Cerebellar cortex (tissue), 1 donor: ENCODE measurements at regions not wholly inside any gene's neighbourhood (a gene's known extent, or its start where the extent isn't known, plus 50 kb on each side); places are given as distances from the start of the nearest gene placed in this dataset.
"Not testable (repeated sequence)": the region's sequence is repeated elsewhere in the genome, so short reads cannot be mapped to it uniquely, and the experiment has no call there.

Experiments used
- DNase-seq: peaks from one replicate; pipeline ENCODE4 v3.0.0-alpha.2; 2015; ENCODE audit warnings: low spot score

DNA sequence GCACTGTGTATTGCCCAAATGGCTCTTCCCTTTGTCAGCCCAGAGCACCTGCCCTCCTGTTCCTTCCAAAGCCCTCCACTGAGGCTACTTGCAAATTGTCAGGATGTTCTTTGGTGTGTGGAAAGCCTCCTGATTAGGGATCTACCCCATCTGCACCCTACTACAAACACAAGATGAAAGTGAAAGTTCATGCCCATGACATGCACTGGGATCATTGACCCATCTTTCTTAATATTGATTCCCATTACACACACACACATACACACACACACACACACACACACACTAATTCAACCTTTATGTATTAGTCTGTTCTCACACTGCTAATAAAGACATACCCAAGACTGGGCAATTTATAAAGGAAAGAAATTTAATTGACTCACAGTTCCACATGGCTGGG is 213.7 kb upstream of the IGFBP3 start:
- no peak for DNase-seq

DNA sequence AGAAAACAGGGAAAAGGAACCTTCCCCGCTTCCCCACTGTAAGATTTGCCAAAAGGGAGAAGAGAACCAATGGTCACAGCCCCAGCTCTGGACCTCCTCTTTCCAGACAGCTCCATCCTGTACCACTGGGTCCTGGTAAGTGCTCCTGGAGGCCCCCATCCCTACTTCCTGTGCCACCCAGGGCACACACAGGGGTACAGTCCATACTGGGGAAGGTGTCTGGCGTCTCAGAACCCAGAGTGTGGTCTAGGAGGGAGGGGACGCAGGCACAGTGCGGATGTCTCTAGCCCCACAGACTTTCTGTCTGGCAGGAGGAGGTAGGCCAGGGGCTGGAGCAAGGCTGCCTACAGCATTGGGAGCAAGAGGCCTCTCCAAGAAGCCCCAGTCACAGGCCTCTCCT is 213.3 kb upstream of the IGFBP3 start:
- no peak for DNase-seq

DNA sequence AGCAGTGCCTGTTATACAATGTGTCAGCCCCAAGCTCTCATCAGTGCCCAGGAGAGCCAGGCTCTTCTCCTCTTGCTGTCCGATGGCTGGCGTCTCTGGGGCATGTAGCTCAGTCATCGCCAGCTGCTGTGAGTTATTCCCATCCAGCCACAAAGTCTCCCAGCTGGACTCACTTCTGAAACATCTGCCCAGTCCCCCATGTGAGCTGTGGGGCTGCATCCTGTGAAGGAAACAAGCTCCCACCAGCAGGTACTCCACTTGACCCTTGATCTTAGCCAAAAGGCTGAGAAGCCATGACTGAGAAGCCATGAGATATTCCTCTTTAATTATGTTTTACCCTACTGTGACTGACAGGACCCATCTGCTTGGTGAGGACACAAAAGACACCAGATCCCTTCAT is 212.7 kb upstream of the IGFBP3 start:
- no peak for DNase-seq

DNA sequence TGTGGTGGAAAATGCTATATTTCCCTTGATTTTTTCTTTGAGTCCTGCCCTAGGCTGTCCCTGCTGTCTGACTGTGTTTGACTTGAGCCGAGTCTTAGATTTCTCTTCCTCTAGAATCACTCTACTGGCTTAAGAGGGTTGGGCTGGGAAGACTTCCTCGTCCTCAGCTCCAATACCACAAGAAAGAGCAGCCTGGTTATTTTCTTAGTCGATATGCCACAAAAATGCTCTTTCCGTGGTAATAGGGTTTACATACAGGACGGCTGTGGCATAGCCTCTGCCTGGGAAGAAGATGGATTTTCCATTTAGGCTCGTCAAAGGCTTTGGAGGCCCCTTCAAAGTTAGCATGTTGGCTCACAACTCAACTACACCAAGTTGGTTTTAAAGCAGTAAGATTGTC is 212.0 kb upstream of the IGFBP3 start:
- DNase-seq: no peak

DNA sequence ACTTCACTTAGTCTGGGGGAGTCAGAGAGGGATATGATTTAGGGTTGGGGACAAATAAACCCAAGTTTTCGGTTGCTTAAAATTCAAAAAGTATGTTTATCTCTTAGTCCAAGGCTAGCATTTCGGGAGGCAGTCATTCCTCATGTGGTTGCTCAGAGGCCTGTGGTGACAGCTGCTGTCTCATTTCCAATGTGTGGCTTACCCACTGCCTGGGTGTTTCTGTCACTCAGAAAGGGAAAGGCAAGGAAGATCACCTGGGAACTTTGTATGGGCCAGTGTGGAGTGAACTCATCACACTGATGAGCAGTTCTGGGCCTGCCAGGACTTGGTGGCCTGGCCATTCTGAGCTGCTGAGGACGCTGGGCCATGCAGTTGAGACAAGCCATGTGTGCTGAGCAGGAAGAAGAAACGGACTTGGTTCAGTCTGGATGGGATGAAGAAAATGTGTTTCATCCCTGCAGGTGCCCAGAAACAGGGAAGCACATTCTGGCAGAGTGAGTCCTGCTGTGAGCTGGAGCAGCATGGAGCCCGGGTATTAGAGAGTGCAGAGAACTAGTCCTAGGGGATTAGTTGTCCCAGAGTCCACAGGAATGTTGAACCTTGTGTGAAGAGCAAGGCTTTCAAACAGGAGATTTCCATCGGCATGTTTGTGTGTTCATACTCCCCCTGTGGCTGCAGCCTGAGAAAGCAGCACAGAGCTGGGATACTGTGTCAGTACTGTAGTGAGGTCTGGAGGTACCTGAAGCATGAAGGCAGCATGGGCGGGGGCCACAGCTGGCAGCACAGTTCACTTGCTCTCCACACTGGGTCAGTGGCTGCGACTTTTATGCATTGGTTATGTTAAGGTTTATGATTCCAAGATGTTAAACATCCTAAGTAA is 211.1 kb upstream of the IGFBP3 start:
- peak; percentile 29 for DNase-seq

DNA sequence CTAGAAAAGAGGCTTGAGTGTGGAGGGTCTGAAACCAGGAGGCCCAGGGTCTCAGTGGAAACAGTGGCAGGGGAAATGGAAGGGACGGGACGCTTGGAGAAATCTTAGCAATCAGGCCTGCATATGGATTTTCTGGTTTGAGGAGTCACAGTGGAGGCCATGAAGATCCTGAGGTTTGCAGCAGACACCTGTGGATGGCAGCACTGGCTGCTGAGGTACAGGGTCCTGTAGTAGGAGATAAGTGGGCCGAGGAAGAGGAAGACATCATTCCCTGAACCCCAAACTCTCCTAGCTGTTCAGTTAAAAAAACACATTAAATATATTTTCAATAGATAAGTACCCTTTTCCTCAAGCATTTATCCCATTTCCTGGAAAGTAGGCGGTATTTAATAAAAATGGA is 208.8 kb upstream of the IGFBP3 start:
- no peak for DNase-seq

DNA sequence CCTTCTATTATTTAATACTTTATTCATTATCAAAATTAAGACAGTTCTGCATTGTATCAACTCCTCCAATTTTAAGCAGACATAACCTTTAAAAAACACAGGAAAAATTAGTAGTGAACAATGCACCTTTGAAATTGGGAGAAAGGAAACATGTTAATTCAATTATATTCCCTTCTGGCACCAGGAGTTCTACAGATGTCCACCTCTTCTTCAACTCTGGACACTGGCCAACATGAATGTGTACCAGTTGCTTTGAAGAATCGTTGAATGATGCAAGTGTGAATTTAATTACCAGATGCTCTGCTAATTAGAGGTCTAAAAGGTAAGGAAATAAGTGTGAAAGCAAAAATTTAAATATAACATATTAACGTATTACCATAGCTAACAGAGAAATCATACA is 206.7 kb upstream of the IGFBP3 start:
- DNase-seq: no peak

DNA sequence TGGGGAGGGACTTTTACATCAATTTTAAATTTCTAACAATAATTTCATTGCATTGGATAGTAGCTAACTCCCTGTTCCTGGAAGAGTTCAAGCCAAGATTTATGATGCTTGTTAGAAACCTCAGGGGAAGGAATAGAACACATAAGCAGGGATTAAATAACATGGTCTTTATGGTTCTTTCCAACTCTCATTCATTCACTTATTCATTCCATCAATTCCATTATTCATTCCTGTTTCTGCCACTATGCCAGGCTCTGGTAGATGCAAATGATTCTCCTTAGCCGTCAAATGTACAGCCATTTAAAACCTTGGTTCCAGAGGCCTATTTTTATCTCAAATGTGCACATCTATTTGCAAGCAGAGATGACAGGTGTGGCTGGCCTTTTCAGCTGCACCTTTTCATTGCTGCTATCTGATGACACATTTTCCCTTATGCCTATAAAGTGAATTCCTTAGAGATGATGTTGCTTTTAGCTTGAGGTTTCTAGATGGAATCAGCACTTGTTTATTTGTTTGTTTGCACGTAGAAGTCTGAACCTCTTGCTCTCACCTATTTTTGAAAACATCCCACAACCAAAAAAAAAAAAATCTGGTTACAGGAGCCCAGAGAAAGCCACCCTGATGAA is 205.7 kb upstream of the IGFBP3 start:
- no peak for DNase-seq

DNA sequence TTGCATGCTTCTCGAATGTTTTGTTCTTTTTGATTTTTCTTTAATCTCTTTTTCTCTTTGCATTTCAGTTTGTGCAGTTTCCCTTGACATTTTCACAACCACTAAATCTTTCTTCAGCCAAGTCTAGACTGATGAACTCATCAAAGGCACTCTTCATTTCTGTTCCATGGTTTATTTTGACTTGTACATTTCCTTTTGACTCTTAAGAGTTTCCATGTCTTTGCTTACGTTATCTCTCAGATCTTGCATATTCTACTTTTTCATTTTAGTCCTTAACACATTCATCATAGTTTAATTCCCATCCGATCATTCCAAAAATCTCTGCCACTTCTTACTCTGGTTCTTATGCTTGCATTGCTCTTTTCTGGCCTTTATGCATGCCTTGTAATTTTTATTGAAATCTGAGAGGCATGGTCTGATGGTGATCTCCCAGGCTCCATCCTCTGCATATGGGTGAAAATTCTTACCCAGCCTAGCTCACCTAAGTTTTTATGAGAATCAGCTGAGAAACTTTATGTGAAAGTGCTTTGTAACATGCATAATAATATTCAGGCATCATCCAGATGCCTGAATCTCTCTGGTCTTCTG is 202.8 kb upstream of the IGFBP3 start:
- DNase-seq: no peak

DNA sequence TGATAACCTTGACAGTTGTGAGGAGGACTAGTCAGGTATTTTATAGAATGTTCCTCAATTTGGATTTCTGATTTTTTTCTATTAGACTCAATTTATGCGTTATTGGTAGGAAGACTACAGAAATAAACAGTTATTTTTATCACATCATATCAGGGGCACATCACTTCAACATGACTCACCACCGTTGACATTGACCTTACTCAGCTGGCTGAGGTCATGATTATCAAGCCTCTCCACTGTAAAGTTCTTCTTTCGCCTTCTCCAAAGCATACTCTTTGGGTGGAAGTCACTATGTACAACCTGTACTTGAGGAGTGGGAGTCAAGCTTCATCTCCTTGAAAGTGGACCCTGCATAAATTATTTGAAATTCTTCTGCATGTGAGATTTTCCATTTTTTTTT is 194.3 kb upstream of the IGFBP3 start:
- no peak for DNase-seq

DNA sequence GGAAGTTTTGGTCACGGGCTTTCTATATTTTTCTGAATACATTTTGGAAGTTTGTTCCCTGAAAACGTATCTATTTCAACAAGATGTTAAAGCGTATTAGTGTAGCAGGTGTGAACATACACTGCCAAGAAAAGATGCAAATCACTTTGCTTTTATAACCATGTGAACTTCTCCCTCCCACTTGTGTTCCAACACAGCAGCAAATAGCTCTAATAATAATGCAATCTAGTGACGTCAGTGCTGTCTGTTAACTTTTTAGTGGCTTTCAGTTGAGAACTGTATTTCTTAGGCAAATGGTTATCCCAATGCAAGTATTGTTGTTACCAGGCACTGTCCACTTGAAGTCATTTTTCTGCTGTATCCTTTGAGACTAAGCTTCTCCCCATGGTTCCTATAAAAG is 188.4 kb upstream of the IGFBP3 start:
- DNase-seq: no peak

DNA sequence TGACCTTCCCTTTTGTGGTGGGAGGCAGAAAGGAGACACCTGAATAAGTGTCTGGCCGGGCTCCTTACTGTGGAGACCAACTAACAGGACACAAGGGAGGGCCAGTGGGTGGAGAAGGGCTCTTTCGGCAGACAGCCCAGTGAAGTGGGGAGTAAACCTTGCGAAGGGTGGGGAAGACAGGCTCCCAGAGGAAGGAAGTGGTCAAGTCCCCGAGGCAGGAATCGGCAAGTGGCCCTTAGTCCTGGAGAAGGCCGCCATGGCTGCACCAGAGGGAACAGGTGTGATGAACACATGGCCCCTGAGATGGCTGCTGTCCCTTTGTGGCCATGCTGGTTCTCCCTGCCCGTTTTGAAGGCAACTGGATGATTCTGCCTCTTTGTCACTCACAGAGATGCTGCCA is 187.2 kb upstream of the IGFBP3 start:
- no peak for DNase-seq

DNA sequence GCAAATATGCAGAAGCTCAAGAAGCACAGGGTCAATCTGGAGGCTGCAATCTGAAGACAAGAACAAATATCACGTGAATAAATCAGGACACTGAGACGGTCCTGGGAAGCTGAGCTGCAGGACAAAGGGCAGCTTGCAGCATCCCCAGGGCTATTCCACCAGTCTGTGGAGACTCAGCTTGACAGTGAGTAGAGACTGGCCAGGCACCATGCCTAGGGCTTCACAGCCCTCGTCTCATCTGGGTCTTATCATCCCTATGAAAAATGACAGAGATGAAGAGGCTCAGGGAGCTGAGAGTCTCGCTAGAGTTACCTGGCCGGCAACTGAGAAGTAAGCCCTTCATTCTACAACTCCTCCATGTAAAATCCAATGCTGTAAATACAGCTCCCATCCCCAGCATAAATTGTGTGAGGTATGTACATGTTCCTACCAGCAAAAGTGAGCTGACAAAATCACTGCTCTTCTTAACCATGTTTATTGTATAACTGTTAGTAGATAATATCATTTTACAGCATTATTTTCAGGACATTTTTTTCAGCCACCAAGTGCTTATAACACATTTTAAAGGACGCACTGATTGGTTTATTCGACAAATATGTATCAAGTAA is 186.6 kb upstream of the IGFBP3 start:
- DNase-seq: no peak

DNA sequence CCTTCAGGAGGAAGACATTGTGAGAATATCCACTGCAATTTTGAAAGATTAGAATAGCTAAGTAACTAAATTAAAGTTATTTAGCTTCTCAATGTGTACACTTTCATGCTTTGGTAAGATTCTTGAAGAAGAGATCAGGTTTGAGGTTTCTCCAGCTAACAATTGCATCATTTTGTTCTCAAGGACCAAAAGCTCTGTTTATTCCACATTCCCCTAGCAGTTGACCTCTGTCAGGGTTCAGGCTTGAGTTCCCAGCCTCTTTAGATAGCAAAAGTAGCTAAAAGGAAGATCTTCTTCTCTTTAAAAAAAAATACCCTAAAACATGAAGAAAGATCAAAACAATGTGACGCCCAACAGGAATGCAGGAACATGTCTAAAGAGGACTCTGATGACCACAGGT is 179.4 kb upstream of the IGFBP3 start:
- no peak for DNase-seq

DNA sequence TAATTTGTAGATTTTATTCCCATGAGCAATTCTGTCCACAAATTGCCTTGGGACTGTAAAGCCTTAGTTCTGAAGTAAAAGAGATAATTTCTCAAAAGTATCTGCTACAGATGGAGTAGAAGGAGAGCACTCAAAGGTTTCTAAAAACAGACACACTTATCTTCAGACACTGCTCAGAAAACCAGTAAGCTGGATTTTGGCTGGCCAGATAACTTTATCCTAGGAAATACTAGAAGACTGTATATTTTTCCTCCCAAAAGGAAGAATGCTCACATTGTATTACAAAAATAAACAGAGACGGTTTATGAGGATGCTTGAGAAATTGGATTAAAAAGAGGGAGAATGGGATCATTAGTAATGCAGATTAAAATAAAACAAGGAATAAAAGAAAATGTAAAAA is 178.0 kb upstream of the IGFBP3 start:
- no peak for DNase-seq

DNA sequence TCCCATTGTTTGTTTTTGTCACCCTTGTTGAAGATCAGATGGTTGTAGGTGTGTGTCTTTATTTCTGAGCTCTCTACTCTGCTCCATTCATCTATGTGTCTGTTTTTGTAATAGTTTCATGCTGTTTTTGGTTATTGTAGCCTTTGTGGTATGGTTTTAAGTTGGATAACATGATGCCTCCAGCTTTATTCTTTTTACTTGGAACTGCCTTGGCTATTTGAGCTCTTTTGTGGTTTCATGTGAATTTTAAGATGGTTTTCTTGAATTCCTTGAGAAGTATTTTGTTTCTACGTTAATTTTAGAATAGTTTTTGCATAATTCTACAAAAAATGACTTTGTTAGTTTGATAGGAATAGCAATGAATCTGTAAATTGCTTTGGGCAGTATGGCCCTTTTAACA is 170.0 kb upstream of the IGFBP3 start:
- DNase-seq: no peak

DNA sequence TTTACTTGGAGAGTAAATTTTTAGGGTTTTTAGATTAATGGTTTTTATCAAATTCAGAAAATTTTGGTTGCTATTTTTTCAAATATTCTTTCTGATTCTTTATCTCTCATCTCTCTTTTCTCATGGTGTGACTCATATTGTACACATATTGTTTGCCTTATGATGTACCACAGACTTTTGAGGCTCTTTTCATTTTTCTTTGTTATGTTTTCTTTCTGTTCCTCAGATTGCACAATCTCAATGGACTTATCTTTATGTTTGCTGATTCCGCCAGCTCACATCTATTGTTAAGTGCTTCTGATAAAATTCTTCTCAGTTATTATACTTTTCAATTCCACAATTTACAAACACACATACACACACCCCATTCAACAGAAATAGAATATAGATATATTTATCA is 168.2 kb upstream of the IGFBP3 start:
- no peak for DNase-seq

DNA sequence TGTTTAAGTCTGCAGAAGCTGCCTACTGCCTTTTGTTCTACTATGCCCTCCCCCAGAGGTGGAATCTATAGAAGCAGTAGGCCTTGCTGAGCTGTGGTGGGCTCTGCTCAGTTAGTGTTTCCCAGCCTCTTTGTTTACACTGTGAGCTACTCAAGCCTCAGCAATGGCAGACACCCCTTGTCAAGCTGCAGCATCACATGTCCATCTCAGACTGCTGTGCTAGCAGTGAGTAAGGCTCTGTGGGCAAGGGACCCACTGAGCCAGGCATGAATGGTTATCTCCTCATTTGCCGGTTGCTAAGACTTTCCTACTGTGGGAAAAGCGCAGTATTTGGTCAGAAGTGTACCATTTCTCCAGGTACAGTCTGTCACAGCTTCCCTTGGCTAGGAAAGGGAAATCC is 167.4 kb upstream of the IGFBP3 start:
- not testable (repeated sequence) for DNase-seq

DNA sequence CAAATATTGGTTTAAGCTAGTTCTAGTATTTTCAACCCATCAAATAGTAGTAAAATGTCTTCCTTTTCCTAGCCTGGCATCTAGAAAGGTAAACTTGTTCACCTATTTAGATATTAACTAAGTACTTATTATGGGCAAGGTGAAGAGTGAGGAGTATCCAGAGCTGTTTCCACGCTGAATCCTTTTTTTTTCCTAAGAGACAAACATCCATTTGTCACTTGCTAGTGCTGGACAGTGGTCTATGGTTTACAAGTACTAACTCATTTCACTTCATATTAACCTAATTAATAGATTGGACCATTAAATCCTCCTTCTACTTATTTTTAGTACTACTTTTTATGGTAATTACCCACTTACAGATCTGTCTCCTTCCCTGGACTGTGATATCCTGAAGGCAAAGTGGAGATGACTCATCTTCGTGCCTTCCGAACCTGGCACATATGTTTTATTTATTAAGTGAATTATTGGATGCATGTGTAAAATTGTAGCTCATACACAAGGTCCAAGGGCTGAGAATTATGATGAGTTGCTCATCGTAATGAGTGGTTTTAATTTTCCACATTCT is 159.6 kb upstream of the IGFBP3 start:
- no peak for DNase-seq

DNA sequence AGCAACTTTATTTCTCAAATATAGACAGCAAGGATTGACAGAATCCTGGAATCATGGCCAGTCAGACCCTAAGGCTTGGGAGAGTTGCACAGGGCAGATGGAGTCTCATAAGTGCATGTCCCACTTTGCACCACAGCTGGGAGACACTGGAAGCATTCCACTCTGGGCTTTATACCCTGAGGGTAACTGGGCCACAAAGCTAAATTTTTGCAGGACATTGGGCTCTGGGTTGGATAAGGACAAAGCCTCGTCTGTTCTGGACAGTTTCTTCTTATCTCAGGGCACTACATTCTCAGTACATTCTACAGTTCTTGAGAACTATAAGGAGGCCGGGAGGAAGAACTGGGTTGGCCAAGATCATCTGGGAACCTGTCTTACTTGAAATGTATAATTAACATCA is 158.3 kb upstream of the IGFBP3 start:
- no peak for DNase-seq

DNA sequence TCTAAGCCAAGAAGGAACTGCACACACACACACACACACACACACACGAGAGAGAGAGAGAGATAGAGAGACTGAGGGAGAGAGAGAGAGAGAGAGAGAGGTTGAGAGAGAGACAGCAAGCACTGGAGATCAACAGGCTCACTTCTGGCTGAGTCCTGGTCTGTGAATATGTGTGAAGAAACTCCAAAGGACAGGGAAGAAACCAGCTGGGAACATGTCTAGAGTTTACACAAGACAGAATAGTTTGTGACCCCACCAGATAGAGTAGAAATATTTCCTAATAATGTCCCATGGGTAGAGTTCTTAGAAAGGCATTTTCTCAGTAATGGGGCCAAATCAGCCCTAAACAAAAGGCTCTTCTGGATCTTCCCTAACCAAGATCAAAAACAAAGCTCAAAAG is 155.5 kb upstream of the IGFBP3 start:
- DNase-seq: no peak

DNA sequence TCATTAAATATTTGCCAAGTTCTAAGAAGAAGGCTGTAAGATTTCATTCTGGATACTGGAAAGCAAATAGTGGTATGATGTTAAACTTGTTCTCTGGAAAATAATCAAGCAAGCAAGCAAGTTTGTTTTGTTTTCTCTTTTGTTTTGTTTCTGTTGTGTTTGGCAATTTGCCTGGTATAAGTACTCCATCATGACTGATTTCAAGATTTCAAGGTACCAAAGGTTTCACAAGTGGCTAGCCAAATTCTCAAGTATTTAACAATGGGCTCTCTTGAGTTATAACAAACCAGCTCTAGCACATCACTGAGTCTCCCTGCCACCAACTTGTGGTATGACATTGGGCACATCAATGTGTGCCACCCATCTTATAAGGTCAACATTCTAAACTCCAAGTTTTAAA is 151.7 kb upstream of the IGFBP3 start:
- no peak for DNase-seq

DNA sequence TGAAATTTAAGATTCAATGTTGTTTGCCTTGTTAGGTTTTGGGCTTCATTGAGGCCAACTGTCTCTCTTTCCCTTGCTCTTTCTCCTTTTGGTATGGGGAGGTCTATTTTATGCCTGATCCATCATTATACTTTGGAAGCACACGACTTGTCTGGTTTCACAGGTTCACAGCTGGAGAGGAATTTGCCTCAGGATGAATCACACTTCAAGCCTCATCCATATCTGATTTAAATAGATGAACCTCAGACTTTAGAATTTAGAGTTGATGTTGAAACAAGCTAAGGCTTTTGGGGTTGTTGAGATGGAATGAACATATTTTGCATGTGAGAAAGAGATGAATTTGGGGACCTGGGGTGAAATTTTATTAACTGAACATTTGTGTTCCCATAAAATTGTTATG is 150.5 kb upstream of the IGFBP3 start:
- no peak for DNase-seq
